ENCODE measurements at regions not wholly inside any gene's neighbourhood (a gene's known extent, or its start where the extent isn't known, plus 50 kb on each side); places are given as distances from the start of the nearest gene placed in this dataset.

DNA sequence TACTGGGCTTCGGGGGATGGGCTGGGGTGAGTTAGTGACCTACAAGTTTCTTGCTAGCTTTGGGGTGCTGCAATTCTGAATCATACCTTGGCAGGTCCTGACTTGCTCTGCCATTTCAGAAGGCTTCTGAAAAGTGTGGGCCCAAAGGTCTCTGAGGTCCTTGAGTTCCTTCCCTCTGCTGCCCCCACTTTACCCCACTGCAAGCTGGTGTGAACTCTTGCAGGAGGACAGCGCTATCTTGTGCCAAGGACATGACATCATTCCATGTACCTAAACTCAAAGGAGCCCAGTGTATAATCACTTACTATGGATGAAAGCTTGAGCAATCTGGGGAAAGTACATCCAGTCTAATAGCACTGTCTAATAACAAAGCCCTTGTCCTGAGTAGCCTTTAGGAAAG lies 157.4 kb downstream of the RMI1 start:
- Histone ChIP-seq H3K4me1 (peaks cover 12 to 13% of the 10 kb centered on the region in 2 donors), H3K36me3 (no peaks in the 10 kb centered on the region), H3K27me3 (peaks cover 22 to 30% (median 25%) of the 10 kb centered on the region in 3 donors), H3K27ac (no peak overlapping the region), H3K4me3 (no peak overlapping the region), H3K9me3 (no peaks in the 10 kb centered on the region)
- ATAC-seq, result peak; percentile 66 to 86
- in situ Hi-C loops (cut with MboI; ENCODE audit: low sequenced_read_pairs in 4 of 4), result no loop called here
- DNase-seq, result peak in 1 of 2 donors; percentile 18
- intact Hi-C loops (cut with DNase I; ENCODE audit: low total_unique reads), result loop anchor here (5.0 kb wide), 1 partner anchor 34 kb away; no protein-coding TSS in a partner anchor
- TF ChIP-seq, protein P1, sequence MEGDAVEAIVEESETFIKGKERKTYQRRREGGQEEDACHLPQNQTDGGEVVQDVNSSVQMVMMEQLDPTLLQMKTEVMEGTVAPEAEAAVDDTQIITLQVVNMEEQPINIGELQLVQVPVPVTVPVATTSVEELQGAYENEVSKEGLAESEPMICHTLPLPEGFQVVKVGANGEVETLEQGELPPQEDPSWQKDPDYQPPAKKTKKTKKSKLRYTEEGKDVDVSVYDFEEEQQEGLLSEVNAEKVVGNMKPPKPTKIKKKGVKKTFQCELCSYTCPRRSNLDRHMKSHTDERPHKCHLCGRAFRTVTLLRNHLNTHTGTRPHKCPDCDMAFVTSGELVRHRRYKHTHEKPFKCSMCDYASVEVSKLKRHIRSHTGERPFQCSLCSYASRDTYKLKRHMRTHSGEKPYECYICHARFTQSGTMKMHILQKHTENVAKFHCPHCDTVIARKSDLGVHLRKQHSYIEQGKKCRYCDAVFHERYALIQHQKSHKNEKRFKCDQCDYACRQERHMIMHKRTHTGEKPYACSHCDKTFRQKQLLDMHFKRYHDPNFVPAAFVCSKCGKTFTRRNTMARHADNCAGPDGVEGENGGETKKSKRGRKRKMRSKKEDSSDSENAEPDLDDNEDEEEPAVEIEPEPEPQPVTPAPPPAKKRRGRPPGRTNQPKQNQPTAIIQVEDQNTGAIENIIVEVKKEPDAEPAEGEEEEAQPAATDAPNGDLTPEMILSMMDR (IDR thresholded peaks at IDR 0.05 in 4 of 5, conservative IDR thresholded peaks at IDR 0.05 in 1 of 5), result no peak

DNA sequence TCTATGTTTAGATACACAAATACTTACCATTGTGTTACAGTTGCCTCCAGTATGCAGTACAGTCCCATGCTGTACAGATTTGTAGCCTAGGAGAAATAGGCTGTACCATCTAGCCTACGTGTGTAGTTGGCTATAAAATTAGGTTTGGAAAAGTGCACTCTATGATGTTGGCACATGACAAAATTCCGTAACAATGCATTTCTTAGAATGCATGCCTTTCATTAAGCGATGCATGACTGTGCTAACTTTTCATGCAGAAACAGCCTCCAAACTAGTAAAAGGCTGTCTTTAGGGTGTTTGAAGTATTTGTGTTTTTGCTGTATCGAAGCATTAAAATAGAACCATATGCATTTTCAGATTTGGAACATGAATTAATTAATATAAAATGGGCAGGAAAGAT lies 157.9 kb downstream of the RMI1 start:
- H3K4me1 ChIP-seq, result peaks cover 12 to 13% of the 10 kb centered on the region in 2 donors

DNA sequence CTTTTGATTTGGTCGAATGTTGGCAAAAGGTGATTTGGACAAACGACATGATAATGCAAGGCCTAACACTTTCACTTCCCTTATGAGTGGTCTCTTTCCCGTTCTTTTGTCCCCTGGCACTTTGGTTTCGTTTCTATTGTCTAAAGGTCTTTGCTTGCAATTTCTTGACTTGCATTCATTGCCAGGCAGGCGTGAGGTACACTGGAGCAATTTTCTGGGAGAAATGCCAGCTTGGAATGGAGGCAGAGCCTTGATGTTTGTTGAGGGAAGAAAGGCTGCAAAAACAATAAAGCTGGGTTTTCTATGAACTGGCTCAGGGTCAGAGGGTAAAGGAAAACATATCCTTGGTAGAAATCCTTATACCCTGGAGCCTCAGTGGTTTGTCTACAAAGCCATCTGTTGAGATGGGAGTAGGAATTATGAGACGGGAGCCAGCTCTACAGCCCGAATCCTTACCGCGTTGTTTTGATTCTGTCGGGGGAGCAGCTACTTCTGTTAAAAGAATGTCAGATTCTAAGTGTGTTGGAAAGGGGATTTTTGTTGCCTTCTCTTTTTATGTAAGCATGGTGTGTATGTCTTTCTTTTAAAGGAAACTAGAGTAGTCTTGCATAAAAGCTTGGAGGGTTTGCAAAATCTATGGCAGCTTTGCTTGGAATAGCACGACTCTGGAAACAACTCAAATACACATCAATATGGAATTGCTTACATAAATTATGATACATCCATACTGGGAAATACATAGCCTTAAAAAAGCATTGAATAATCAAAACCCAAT lies 158.9 kb downstream of the RMI1 start:
- TF ChIP-seq POLR2A (IDR thresholded peaks at IDR 0.05), result no peak
- TF ChIP-seq, protein P1 (IDR thresholded peaks at IDR 0.05 in 4 of 5, conservative IDR thresholded peaks at IDR 0.05 in 1 of 5), result no peak
- DNase-seq, result peak in 1 of 2 donors; percentile 15
- no peaks in the 10 kb centered on the region for H3K9me3 ChIP-seq
- H3K27me3 ChIP-seq, result peaks cover 28 to 41% (median 31%) of the 10 kb centered on the region in 3 donors
- H3K4me1 ChIP-seq, result peaks cover 12 to 13% of the 10 kb centered on the region in 2 donors
- H3K36me3 ChIP-seq, result no peaks in the 10 kb centered on the region
- in situ Hi-C loops (cut with MboI; ENCODE audit: low sequenced_read_pairs in 4 of 4), result loop anchor here in 1 of 4 donors (10.0 kb wide), 1 partner anchor 55 kb away; no protein-coding TSS in a partner anchor
- no peak overlapping the region for H3K4me3 ChIP-seq
- no peak overlapping the region for H3K27ac ChIP-seq
- peak in 1 of 2 donors; percentile 43 for ATAC-seq
- intact Hi-C loops (cut with DNase I; ENCODE audit: low total_unique reads), result loop anchor here (5.0 kb wide), 1 partner anchor 33 kb away; no protein-coding TSS in a partner anchor

More for the DNA sequence above, 157.9 kb downstream of the RMI1 start:
- in situ Hi-C loops (cut with MboI; ENCODE audit: low sequenced_read_pairs in 4 of 4), result no loop called here
- Histone ChIP-seq H3K27me3 (peaks cover 27 to 36% (median 31%) of the 10 kb centered on the region in 3 donors), H3K4me3 (no peak overlapping the region), H3K36me3 (no peaks in the 10 kb centered on the region), H3K27ac (no peak overlapping the region), H3K9me3 (no peaks in the 10 kb centered on the region)
- ATAC-seq (no peak), DNase-seq (no peak)
- TF ChIP-seq, protein P1 (IDR thresholded peaks at IDR 0.05 in 4 of 5, conservative IDR thresholded peaks at IDR 0.05 in 1 of 5), result no peak
- no peak for TF ChIP-seq POLR2A (IDR thresholded peaks at IDR 0.05)
- intact Hi-C loops (cut with DNase I; ENCODE audit: low total_unique reads), result loop anchor here (5.0 kb wide), 1 partner anchor 34 kb away; no protein-coding TSS in a partner anchor

DNA sequence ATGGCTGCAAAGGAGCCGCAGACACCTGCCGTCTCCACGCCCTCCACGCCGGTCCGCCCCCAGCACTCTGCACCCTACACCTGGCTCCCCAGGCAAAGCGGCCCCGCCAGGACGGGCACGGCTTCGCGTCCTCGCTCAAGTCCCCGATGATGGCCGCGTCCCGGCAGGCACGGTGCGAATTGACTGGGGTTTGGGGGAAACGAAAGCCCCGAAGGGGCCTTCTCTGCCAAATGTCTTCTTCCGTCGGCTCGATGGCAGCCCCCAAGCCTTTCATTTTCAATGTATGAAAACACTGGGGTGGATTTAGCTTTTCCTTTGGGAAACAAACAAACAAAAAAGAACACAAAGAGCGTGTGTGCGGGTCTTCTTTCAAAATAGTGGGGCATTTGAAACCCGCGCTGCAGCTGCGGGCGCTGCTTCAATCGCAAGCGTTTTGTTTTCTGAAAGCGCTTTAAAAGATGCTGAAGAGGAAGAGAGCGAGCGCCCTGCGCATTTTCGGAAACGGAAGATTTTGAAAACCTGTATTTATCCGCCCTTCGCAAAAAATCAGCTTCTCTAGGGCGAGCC lies 160.0 kb downstream of the RMI1 start:
- peaks cover 12 to 13% of the 10 kb centered on the region in 2 donors for H3K4me1 ChIP-seq
- no peak for TF ChIP-seq POLR2A (IDR thresholded peaks at IDR 0.05)
- TF ChIP-seq, protein P1 (IDR thresholded peaks at IDR 0.05 in 4 of 5, conservative IDR thresholded peaks at IDR 0.05 in 1 of 5), result no peak
- ATAC-seq (no peak), DNase-seq (no peak)
- H3K9me3 ChIP-seq, result no peaks in the 10 kb centered on the region
- intact Hi-C loops (cut with DNase I; ENCODE audit: low total_unique reads) (no loop called here), in situ Hi-C loops (cut with MboI; ENCODE audit: low sequenced_read_pairs in 4 of 4) (loop anchor here in 1 of 4 donors (10.0 kb wide), 1 partner anchor 56 kb away; no protein-coding TSS in a partner anchor)
- peaks cover 28 to 41% (median 31%) of the 10 kb centered on the region in 3 donors for H3K27me3 ChIP-seq
- H3K4me3 ChIP-seq, result peak overlapping the region; percentile 40 to 62 (median 48)
- H3K36me3 ChIP-seq, result no peaks in the 10 kb centered on the region
- no peak overlapping the region for H3K27ac ChIP-seq

Data from gastrocnemius medialis (tissue), 4 donors.